GM19468 (cell line): ENCODE measurements at regions not wholly inside any gene's neighbourhood (a gene's known extent, or its start where the extent isn't known, plus 50 kb on each side); places are given as distances from the start of the nearest gene placed in this dataset.

ENCODE experiments used
- ATAC-seq: cut with Tn5 transposase; IDR thresholded peaks from one replicate; pipeline ENCODE4 v1.9.1; 2021; ENCODE audit warnings: mild to moderate bottlenecking, moderate library complexity, moderate number of reproducible peaks; ENCODE audit not compliant: unreplicated experiment; ENCODE audit errors: extremely low read depth

- no peak for ATAC-seq
These were observed 331.5 kb upstream of the MSX2 start for GRCh38 chr5:174392892-174393291.

GRCh38 chr5:174396541-174396940 is 327.8 kb upstream of the MSX2 start:
- ATAC-seq: no peak

- ATAC-seq: no peak
These were observed 327.2 kb upstream of the MSX2 start for GRCh38 chr5:174397206-174397605.

GRCh38 chr5:174398171-174398570 is 326.2 kb upstream of the MSX2 start:
- ATAC-seq: no peak

DNA sequence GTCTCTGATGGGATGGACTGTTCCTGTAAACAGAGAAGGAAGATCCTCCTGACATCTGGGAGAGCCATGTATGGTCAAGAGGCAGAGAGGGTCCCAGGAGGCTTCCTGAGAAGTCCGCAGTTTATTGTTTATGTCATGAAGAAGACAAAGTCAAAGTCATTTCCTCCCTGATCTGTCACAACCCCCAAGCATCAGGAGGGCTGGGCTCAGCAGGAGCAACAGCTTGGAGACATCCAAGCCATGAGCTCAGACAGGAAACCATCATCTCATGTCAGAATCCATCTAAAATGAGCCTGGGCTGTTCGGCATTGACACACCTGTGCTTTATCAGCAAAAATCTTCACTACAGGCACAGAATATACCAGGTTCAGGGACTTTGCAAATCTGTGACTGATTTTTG is 325.0 kb upstream of the MSX2 start:
- ATAC-seq: no peak

DNA sequence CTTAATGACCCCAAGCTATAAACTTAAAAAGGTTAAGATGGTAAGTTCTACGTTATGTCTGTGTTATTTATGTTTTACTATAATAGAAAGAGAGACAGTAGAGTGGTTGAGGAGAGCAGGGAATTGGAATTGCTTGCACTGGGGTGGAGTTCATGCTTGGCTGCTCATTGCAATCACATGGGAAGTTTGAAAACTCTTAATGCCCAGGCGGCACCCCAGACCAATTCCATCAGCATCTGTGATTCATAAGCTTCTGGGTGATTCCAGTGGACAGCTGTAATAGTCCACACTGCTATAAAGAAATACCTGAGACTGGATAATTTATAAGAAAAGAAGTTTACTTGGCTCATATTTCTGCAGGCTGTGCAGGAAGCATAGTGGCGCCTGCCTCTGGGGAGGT is 323.9 kb upstream of the MSX2 start:
- no peak for ATAC-seq

DNA sequence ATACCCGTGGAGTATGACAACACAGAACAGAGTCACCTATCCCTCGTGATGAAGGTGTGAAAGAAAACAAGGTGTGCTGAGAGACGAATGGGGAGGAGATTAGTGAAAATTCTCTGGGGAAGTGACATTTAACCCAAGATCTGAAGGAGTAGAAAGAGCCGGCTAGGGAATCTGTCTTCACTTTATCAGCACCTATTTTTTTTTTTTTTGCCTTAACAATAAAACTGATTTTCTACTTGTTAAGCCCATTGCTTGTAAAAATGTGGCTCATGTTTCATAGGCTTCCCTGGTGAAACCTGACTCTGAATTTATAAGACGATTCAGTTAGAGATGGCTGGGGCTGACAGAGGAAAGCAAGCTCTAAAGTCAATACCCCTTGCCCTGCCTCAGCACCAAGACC is 322.6 kb upstream of the MSX2 start:
- ATAC-seq: no peak

- no peak for ATAC-seq
These were observed 322.1 kb upstream of the MSX2 start for GRCh38 chr5:174402222-174402812.

GRCh38 chr5:174404848-174405247 is 319.5 kb upstream of the MSX2 start:
- no peak for ATAC-seq

GRCh38 chr5:174409070-174409469 is 315.3 kb upstream of the MSX2 start:
- ATAC-seq: no peak

DNA sequence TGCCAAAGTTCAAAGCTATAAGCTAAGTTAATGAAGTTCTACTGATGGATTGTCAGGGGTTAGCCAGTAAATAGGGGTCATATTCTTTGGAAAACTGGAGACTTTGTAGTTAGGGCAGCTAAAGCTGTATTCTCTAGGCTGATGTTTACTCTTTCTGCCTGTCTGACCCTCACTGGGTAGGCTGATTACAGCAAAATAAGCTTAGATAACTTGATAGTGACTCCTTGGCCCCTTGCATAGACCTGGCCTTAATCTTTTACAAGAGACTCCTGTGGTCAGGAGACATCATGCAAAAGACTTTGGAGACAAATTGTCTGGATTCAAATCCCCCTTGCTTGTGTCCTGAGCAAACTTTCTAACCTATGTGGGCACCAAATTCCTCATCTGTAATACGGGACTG is 314.4 kb upstream of the MSX2 start:
- no peak for ATAC-seq

GRCh38 chr5:174410716-174411478 is 313.5 kb upstream of the MSX2 start:
- no peak for ATAC-seq

GRCh38 chr5:174411479-174411819 is 312.9 kb upstream of the MSX2 start:
- no peak for ATAC-seq

DNA sequence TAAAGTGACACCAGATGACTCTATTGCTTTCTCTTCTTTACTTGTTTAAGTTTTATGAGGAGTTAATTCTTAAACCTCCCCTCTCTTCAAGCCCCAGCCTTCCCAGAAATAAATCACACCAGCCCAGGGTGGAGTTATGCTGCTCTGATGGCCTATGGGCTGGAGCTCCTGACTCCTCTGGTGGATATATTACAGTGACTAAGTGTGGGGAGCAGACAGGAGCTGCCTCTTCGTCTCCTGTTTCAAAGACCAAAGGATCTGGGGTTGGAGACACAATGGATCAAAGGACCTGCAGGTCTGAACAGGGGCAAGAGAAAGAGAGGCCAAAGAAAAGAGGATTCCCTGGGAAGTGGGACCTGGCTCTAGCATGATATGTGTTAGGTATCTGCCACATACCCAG is 312.0 kb upstream of the MSX2 start:
- ATAC-seq: no peak

DNA sequence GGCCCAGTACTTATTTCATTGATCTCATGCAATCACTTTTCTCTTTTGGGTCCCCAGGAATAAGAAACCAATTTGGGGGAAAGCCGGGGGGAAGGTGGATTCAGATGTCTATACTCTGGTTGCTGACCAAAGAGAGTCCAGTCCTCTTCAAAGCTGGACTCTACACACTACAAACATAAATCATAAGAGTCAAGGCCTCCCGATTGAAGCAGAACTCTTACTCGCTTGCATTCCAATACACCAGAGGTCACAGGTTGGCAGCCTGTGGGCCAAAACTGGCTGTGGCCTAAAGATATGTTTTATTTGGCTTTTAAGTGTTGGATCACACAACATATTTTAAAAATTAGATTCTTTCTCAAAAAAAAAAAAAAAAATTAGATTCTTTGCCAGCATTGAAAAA is 311.4 kb upstream of the MSX2 start:
- no peak for ATAC-seq

DNA sequence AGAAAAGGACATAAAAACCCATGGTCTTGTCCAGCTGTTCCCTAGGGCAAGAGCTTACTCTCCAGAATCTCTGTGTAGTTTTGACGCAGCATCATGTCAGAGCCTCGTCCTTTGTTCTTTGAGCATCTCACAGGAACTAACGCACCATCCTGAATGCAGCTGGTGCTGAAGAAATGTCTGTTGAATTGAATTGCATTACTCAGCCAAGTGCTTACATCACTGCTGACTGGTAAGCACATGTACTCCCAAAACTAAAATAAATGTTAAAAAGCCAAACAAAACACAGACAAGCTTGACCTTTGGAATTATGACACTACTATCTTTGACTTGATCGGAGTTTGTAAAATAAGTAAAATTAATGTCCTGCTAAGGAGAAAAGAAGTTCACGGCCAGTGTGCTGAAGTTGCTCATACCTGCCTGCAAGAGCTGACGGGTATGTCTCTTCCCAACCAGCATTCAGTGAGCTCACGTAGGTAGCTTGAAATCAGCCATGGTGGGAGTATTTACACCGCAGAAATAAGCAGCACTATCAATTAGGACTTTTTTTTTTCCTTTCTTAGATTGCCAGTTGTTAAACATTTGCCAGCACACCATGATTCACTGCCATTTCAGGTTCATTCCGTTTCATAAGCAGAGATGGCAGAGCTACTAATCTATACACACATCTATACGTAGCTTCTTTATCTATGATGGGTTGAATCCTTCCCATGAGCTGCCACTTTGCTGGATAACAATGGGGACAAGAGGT is 310.6 kb upstream of the MSX2 start:
- ATAC-seq: no peak

DNA sequence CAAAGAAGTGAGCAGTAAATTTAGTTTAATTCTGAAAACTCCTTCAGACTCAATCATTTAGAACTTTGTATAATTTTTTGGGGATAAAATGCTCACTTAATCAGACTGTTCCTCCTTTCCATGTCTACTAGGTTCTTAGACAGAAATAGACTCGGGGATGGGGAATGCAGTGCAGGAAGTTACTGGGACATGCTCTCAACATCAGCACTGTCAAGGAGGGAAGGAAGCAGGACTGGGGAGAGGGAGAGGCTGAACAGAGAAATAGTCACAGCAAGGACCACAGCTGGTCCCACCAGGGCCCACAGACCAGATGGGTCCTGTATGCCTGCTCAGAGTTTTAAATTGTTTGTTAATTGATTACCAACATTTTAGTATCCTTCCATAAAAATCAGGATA is 310.1 kb upstream of the MSX2 start:
- ATAC-seq: no peak

DNA sequence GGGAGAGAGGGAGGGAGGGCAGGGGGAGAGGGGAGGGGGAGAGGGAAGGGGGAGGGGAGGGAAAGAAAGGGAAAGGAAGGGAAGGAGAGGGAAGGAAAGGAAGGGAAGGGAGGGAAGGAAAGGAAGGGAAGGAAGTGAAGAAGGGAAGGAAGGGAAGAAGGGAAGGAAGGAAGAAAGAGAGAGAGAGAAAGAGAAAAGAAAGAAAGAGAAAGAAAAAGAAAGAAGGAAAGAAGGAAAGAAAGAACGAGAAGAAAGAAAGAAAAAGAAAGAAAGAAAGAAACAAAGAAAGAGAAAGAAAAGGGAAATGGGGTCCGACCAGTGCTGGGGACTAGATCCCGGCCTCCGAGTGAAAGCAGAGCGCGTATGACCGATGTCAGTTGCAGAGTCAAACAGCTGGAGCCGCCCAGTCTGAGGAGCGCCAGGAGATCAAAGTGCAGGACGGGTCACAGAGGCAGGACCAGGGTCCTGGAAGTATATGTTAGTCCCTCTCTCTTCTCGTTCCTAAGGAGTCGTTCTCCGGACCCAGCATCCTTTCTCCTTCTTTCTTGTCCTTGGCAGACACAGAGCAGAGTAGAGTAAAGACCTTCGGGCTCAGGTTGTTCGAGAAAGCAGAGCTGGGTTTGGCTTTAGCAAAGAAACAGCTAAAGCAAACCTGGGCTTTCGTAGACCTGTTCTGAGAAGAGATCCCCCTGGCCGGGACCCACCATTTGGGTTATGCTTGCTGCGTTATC is 305.4 kb upstream of the MSX2 start:
- ATAC-seq: no peak

GRCh38 chr5:174419540-174420132 is 304.7 kb upstream of the MSX2 start:
- ATAC-seq: peak; percentile 73

DNA sequence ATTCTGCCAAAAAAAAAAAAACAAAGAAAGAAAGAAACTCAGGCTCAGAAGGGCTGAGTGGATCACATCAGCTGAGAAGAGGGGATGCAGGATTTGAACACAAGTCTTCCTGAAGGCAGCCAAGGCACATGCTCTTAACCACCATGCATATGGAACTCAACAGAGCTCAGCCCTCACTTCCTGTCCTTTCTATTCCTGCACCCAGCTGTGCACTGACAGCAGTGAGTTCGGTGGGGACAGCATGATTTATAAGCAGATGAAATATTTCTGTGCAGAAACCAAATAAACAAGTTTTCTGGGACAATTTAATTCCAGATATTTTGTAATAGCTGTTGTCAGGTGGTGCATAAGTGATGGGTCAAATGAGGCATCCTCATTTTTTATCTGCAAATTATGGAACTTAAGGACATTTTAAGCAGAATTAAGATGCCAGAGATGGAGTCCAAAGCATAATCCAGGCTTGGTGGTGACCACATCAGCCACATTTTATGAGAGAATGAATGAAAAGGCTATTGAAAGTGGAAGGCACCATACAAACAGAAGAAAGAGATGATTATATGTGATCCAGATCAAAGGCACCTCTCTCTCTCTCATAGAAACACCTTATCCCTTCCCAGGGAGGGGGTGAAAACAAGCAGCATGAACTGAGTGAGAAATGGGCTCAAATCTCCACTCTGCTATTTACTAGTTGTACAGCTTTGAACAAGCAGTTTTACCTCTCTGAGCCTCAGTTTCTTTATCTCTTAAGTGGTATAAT is 303.6 kb upstream of the MSX2 start:
- no peak for ATAC-seq
